Stimulated activated naive B cell treated with anti-CD40 and anti-IgM and Interleukin-4, amounts not matched to agents 10 μg/mL and 1 μg/mL and 100 μg/mL, for 72 hours (primary cell): ENCODE measurements at regions not wholly inside any gene's neighbourhood (a gene's known extent, or its start where the extent isn't known, plus 50 kb on each side); places are given as distances from the start of the nearest gene placed in this dataset.

Experiments used
- ATAC-seq, 2 donors: fragments of 150-1000 bp; cut with Tn5 transposase; replicated peaks; 2 replicates each; pipeline ENCODE4 v1.10.0; 2021; ENCODE audit warnings: moderate library complexity in 1 of 2
- DNase-seq: peaks from one replicate; pipeline ENCODE4 v3.0.0; 2021
- H3K27ac Mint-ChIP-seq: one replicate; pipeline ENCODE4 v1.8.0; 2022; ENCODE audit warnings: mild to moderate bottlenecking, mixed read lengths
- H3K27me3 Mint-ChIP-seq, 2 donors: one replicate each; pipeline ENCODE4 v1.8.0; 2022; ENCODE audit warnings: mixed read lengths in 2 of 2
- H3K36me3 Mint-ChIP-seq, 2 donors: one replicate each; pipeline ENCODE4 v1.8.0; 2022; ENCODE audit warnings: mixed read lengths in 2 of 2, mild to moderate bottlenecking in 1 of 2
- H3K4me1 Mint-ChIP-seq, 2 donors: one replicate each; pipeline ENCODE4 v1.8.0; 2022; ENCODE audit warnings: mixed read lengths in 2 of 2, mild to moderate bottlenecking in 1 of 2
- H3K4me3 Mint-ChIP-seq, 2 donors: one replicate each; pipeline ENCODE4 v1.8.0; 2022; ENCODE audit warnings: mild to moderate bottlenecking in 2 of 2, mixed read lengths in 2 of 2, moderate library complexity in 1 of 2
- H3K9me3 Mint-ChIP-seq, 2 donors: one replicate each; pipeline ENCODE4 v1.8.0; 2022; ENCODE audit warnings: mixed read lengths in 2 of 2, mild to moderate bottlenecking in 1 of 2

DNA sequence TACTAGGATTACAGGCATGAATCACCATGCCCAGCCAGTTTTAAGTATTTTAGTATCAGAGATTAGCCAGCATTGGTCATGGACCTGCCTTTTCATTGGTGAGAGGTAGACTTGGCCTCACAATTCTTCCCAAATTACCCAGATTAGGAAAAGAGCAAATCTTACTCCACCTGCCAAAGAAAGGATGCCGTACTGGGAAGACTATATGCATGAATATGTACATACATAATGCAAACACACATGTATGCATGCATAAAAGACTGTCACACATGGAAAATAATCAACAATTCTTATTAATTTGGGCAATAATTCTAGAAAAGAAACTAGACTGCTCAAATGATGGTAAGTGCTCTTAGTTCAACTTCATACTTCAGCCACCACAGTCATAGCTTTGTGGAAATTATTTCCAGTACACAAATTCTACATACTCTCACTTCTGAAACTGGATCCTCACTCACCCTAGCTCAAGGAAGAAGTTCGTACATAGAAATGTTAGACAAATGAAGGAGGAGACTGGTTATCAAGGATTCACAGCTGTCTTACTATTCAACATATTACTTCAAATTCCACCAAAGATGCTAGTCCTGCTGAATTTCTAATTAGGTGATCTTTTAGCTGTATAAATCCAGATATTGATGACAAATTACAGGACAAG lies 73.7 kb downstream of the MINAR2 start:
- no peaks in the 10 kb centered on the region for H3K36me3 Mint-ChIP-seq
- no peak for DNase-seq
- no peak overlapping the region for H3K4me3 Mint-ChIP-seq
- peaks cover 0 to 2% of the 10 kb centered on the region in 2 donors for H3K9me3 Mint-ChIP-seq
- H3K4me1 Mint-ChIP-seq: no peaks in the 10 kb centered on the region
- no peak overlapping the region for H3K27ac Mint-ChIP-seq
- ATAC-seq: no peak
- peaks cover 0 to 7% of the 10 kb centered on the region in 2 donors for H3K27me3 Mint-ChIP-seq

DNA sequence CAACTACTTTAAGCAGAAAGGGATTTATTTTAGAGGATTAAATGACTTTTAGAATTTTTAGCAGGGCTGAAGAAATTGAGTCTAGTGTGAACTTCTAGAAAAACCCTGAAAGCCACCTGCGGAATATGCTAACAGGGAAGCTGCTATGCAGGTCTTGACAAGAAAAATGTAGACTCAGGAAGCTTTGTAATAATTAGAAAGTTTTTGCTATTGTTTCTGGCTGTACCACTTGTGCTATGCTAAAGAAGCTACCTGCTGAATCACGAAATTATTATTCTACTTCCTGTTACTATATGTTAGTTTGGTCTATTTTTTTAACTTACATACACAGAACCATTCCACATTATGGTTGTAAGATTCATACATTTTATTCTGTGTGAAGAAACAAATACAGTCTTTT lies 74.0 kb upstream of the CHSY3 start:
- H3K9me3 Mint-ChIP-seq: no peaks in the 10 kb centered on the region
- H3K4me3 Mint-ChIP-seq: no peak overlapping the region
- ATAC-seq (no peak), DNase-seq (no peak)
- no peaks in the 10 kb centered on the region for H3K36me3 Mint-ChIP-seq
- no peaks in the 10 kb centered on the region for H3K4me1 Mint-ChIP-seq
- H3K27me3 Mint-ChIP-seq: no peaks in the 10 kb centered on the region
- no peak overlapping the region for H3K27ac Mint-ChIP-seq

DNA sequence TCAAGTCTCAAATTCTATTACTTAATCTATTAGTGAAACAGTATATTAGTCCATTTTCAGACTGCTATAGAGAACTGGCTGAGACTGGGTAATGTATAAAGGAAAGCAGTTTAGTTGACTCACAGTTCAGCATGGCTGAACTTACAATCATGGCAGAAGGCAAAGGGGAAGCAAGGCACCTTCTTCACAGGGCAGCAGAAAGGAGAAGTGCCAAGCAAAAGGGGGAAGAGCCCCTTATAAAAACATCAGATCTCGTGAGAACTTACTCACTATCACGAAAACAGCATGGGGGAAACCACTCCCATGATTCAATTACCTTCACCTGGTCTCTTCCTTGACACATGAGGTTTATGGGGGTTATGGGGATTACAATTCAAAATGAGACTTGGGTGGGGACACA lies 67.9 kb upstream of the CHSY3 start:
- Mint-ChIP-seq H3K4me3 (no peak overlapping the region), H3K9me3 (peaks cover 0 to 2% of the 10 kb centered on the region in 2 donors), H3K27me3 (no peaks in the 10 kb centered on the region), H3K4me1 (no peaks in the 10 kb centered on the region), H3K36me3 (no peaks in the 10 kb centered on the region), H3K27ac (no peak overlapping the region)
- ATAC-seq (no peak), DNase-seq (no peak)

DNA sequence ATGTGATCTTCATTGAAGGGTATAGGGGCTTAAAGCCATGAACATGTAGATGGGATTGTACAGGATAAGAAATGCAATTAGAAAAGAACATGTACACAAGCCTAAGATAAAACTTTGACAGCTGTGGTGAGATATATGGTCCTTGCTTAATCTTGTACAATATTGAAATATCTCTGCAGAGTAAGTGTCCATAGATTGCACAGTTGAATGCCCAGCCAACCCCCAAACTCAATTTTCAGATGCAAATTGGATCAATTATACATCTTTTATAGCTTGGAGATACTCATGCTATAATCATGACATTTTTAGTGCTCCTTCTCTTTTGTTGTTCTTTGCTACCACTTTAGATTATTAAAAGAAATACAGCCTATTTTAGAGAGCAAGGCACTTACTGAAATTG lies 59.5 kb upstream of the CHSY3 start:
- H3K27me3 Mint-ChIP-seq: peaks cover 0 to 3% of the 10 kb centered on the region in 2 donors
- no peaks in the 10 kb centered on the region for H3K9me3 Mint-ChIP-seq
- H3K4me3 Mint-ChIP-seq: no peak overlapping the region
- H3K4me1 Mint-ChIP-seq: no peaks in the 10 kb centered on the region
- no peaks in the 10 kb centered on the region for H3K36me3 Mint-ChIP-seq
- ATAC-seq (no peak), DNase-seq (no peak)
- H3K27ac Mint-ChIP-seq: no peak overlapping the region

DNA sequence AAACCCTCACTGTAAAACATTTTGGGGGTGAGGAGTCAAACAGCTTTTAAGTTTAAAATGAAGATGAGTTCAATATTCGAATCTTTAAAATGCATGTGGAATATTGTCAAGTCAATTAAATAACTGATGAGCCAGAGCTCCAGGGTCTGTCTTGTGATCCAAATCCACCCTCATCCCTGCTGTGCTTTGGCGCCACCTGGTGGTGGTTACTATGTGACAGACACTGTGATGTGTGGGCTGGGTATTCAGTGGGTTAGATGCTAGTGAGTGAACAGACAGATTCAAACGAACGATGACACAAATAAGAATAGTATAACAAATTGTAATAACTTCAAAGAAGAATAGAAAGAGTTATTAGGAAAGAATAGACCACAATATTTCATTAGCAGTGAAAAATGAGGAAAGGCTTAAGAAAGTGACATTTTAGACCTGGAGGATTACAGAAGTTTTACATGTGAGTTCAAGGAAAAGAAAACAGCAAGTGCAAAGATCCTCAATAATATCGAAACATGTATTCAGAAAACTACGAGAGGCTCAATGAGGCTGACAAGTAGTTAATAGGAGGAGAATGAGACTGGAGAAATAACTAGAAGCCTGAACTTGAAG lies 51.4 kb upstream of the CHSY3 start:
- ATAC-seq (peak; percentile 89 to 94), DNase-seq (peak; percentile 18)
- Mint-ChIP-seq H3K9me3 (no peaks in the 10 kb centered on the region), H3K27me3 (peaks cover 7 to 10% of the 10 kb centered on the region in 2 donors), H3K4me3 (no peak overlapping the region), H3K4me1 (no peaks in the 10 kb centered on the region), H3K36me3 (no peaks in the 10 kb centered on the region), H3K27ac (no peak overlapping the region)

DNA sequence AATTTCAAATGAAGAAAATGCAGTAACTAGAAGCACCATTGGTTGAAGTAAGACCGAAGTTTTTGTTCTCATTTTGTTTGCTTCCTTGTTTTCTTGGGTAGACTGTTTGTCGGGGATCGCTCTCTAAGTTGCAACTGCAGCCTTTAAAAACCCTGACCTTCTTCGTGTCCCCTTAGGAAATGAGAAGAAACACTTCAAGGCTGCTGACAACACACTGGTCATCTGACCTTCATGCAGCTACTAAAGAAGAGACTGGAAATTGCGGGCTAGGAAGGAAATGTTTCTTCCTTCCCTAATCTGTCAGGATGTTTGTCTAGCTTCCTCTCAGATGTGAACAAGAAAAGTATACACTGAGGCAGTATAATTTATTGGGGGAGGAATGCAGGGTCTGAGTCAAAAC lies 50.7 kb upstream of the CHSY3 start:
- no peak for ATAC-seq
- H3K4me3 Mint-ChIP-seq: no peak overlapping the region
- no peak for DNase-seq
- H3K27me3 Mint-ChIP-seq: peaks cover 7 to 10% of the 10 kb centered on the region in 2 donors
- no peaks in the 10 kb centered on the region for H3K9me3 Mint-ChIP-seq
- no peaks in the 10 kb centered on the region for H3K4me1 Mint-ChIP-seq
- H3K36me3 Mint-ChIP-seq: no peaks in the 10 kb centered on the region
- H3K27ac Mint-ChIP-seq: no peak overlapping the region
